Uterus (tissue), 3 donors: ENCODE measurements at regions not wholly inside any gene's neighbourhood (a gene's known extent, or its start where the extent isn't known, plus 50 kb on each side); places are given as distances from the start of the nearest gene placed in this dataset.

ENCODE experiments used
- DNase-seq, 2 donors: peaks; one replicate each; pipeline ENCODE4 v3.0.0-alpha.2; 2019 to 2020
- H3K27ac ChIP-seq, 2 donors: fragments of 200-600 bp; sonication (generic); 1 replicate in 1 of 2; 2 replicates in 1 of 2; pipeline ENCODE4 v1.5.1; 2016 to 2018
- H3K27me3 ChIP-seq, 2 donors: fragments of 200-600 bp; sonication (generic); one replicate each; pipeline ENCODE4 v1.5.1; 2018 to 2019; ENCODE audit warnings: control low read depth in 1 of 2
- H3K36me3 ChIP-seq, 2 donors: fragments of 200-600 bp; sonication (generic); one replicate each; pipeline ENCODE4 v1.5.1; 2019; ENCODE audit warnings: control low read depth in 1 of 2
- H3K4me1 ChIP-seq, 2 donors: fragments of 200-600 bp; sonication (generic); one replicate each; pipeline ENCODE4 v1.5.1; 2018 to 2019; ENCODE audit warnings: control low read depth in 1 of 2
- H3K4me3 ChIP-seq, 2 donors: fragments of 200-600 bp; sonication (generic); 1 replicate in 1 of 2; 2 replicates in 1 of 2; pipeline ENCODE4 v1.5.1; 2018 to 2019; ENCODE audit warnings: mild to moderate bottlenecking in 1 of 2
- H3K9me3 ChIP-seq, 2 donors: fragments of 200-600 bp; sonication (generic); one replicate each; pipeline ENCODE4 v1.5.1; 2019; ENCODE audit warnings: control low read depth in 1 of 2
- CTCF ChIP-seq, 4 experiments: fragments of 200-600 bp in 2 of 4; fragments of 450-650 bp in 2 of 4; sonication (generic) in 2 of 4; IDR thresholded peaks; one replicate each; pipeline ENCODE4 v1.5.1; 2016 to 2019; ENCODE audit warnings: antibody characterized with exemption in 4 of 4, mild to moderate bottlenecking in 2 of 4, moderate library complexity in 1 of 4
- POLR2A ChIP-seq, 2 donors: fragments of 450-650 bp; IDR thresholded peaks; one replicate each; pipeline ENCODE4 v1.6.1; 2016; ENCODE audit warnings: antibody characterized with exemption in 2 of 2, mild to moderate bottlenecking in 1 of 2, moderate library complexity in 1 of 2
- intact Hi-C: fragments of 100-400 bp; cut with DNase I; formaldehyde crosslinking; loops from one replicate; pipeline ENCODE4 v1.15.1; 2023; ENCODE audit warnings: low total_unique reads
- donor health status: DM: yes; HTN: yes; CAD: no.

GRCh38 chr18:38459131-38459994 lies 893.8 kb upstream of the CELF4 start:
- Histone ChIP-seq H3K36me3 (no peaks in the 10 kb centered on the region), H3K27ac (no peak overlapping the region), H3K4me3 (no peak overlapping the region), H3K9me3 (no peaks in the 10 kb centered on the region), H3K4me1 (no peaks in the 10 kb centered on the region), H3K27me3 (no peaks in the 10 kb centered on the region)
- no peak for TF ChIP-seq CTCF (IDR thresholded peaks at IDR 0.05)
- no peak for TF ChIP-seq POLR2A (IDR thresholded peaks at IDR 0.05)
- DNase-seq: no peak
- intact Hi-C loops: no loop called here

- Histone ChIP-seq H3K27me3 (no peaks in the 10 kb centered on the region), H3K9me3 (no peaks in the 10 kb centered on the region), H3K36me3 (no peaks in the 10 kb centered on the region), H3K4me3 (no peak overlapping the region), H3K27ac (no peak overlapping the region), H3K4me1 (no peaks in the 10 kb centered on the region)
- TF ChIP-seq POLR2A (IDR thresholded peaks at IDR 0.05) (no peak), CTCF (IDR thresholded peaks at IDR 0.05) (no peak)
- no peak for DNase-seq
- intact Hi-C loops: no loop called here
Measured at GRCh38 chr18:38458698-38459097, 893.1 kb upstream of the CELF4 start.

- Histone ChIP-seq H3K9me3 (no peaks in the 10 kb centered on the region), H3K4me1 (no peaks in the 10 kb centered on the region), H3K4me3 (no peak overlapping the region), H3K36me3 (no peaks in the 10 kb centered on the region), H3K27ac (no peak overlapping the region), H3K27me3 (no peaks in the 10 kb centered on the region)
- DNase-seq: no peak
- intact Hi-C loops: no loop called here
- TF ChIP-seq CTCF (IDR thresholded peaks at IDR 0.05) (no peak), POLR2A (IDR thresholded peaks at IDR 0.05) (no peak)
Measured at GRCh38 chr18:38456253-38456652, 890.7 kb upstream of the CELF4 start.

GRCh38 chr18:38454764-38455469 lies 889.3 kb upstream of the CELF4 start:
- Histone ChIP-seq H3K36me3 (no peaks in the 10 kb centered on the region), H3K27me3 (no peaks in the 10 kb centered on the region), H3K4me1 (no peaks in the 10 kb centered on the region), H3K9me3 (no peaks in the 10 kb centered on the region), H3K27ac (no peak overlapping the region), H3K4me3 (no peak overlapping the region)
- DNase-seq: no peak
- intact Hi-C loops: no loop called here
- no peak for TF ChIP-seq POLR2A (IDR thresholded peaks at IDR 0.05)
- TF ChIP-seq CTCF (IDR thresholded peaks at IDR 0.05): no peak

- no peak overlapping the region for H3K27ac ChIP-seq
- no peaks in the 10 kb centered on the region for H3K36me3 ChIP-seq
- no peak overlapping the region for H3K4me3 ChIP-seq
- H3K4me1 ChIP-seq: no peaks in the 10 kb centered on the region
- no peaks in the 10 kb centered on the region for H3K27me3 ChIP-seq
- H3K9me3 ChIP-seq: no peaks in the 10 kb centered on the region
- no peak for DNase-seq
- TF ChIP-seq CTCF (IDR thresholded peaks at IDR 0.05): no peak
- TF ChIP-seq POLR2A (IDR thresholded peaks at IDR 0.05): no peak
- intact Hi-C loops: no loop called here
Measured at GRCh38 chr18:38453880-38454279, 888.3 kb upstream of the CELF4 start.
